Skeletal muscle satellite cell (primary cell): ENCODE measurements at regions not wholly inside any gene's neighbourhood (a gene's known extent, or its start where the extent isn't known, plus 50 kb on each side); places are given as distances from the start of the nearest gene placed in this dataset.
"Not testable (repeated sequence)": the region's sequence is repeated elsewhere in the genome, so short reads cannot be mapped to it uniquely, and the experiment has no call there.

Experiments
- H3K27me3 ChIP-seq: 2 replicates; pipeline ENCODE4 v1.7.0; 2013; ENCODE audit warnings: low read length; ENCODE audit not compliant: control insufficient read depth, insufficient read depth
- H3K36me3 ChIP-seq: 2 replicates; pipeline ENCODE4 v1.7.0; 2013; ENCODE audit warnings: mild to moderate bottlenecking, control low read depth, low read length; ENCODE audit not compliant: insufficient read depth
- H3K4me1 ChIP-seq: 2 replicates; pipeline ENCODE4 v1.7.0; 2013; ENCODE audit warnings: low read length; ENCODE audit not compliant: control insufficient read depth, insufficient read depth
- H3K4me2 ChIP-seq: 2 replicates; pipeline ENCODE4 v1.7.0; 2013; ENCODE audit warnings: mild to moderate bottlenecking, low read length
- H3K4me3 ChIP-seq: 2 replicates; pipeline ENCODE4 v1.7.0; 2013; ENCODE audit warnings: low read length
- H3K9ac ChIP-seq: 2 replicates; pipeline ENCODE4 v1.7.0; 2013; ENCODE audit warnings: mild to moderate bottlenecking, low read depth, low read length, moderate library complexity
- H3K9me3 ChIP-seq: replicated peaks from 2 replicates; pipeline ENCODE4 v1.7.0; 2013; ENCODE audit warnings: mild to moderate bottlenecking, control low read depth, low read length

GRCh38 chr2:52308156-52308555 lies 1276.2 kb upstream of the NRXN1 start:
- Histone ChIP-seq H3K4me1 (no peaks in the 10 kb centered on the region), H3K4me2 (no peak overlapping the region), H3K9ac (no peak overlapping the region)

GRCh38 chr2:52294628-52295027 lies 1262.7 kb upstream of the NRXN1 start:
- H3K4me3 ChIP-seq = no peak overlapping the region
- H3K9ac ChIP-seq = no peak overlapping the region
- no peaks in the 10 kb centered on the region for H3K36me3 ChIP-seq
- no peaks in the 10 kb centered on the region for H3K4me1 ChIP-seq
- H3K9me3 ChIP-seq = peaks cover 3% of the 10 kb centered on the region
- H3K4me2 ChIP-seq = no peak overlapping the region
- H3K27me3 ChIP-seq = no peaks in the 10 kb centered on the region

More at GRCh38 chr2:52308156-52308555, 1276.2 kb upstream of the NRXN1 start:
- H3K27me3 ChIP-seq = no peaks in the 10 kb centered on the region
- H3K4me3 ChIP-seq = no peak overlapping the region
- peaks cover 4% of the 10 kb centered on the region for H3K9me3 ChIP-seq
- no peaks in the 10 kb centered on the region for H3K36me3 ChIP-seq

- Histone ChIP-seq H3K9me3 (peaks cover 3% of the 10 kb centered on the region), H3K4me2 (no peak overlapping the region), H3K9ac (no peak overlapping the region), H3K4me1 (no peaks in the 10 kb centered on the region), H3K36me3 (no peaks in the 10 kb centered on the region), H3K4me3 (no peak overlapping the region), H3K27me3 (no peaks in the 10 kb centered on the region)
Observed at GRCh38 chr2:52292801-52293200, 1260.9 kb upstream of the NRXN1 start.

- Histone ChIP-seq H3K9me3 (peaks cover 3% of the 10 kb centered on the region), H3K4me2 (no peak overlapping the region), H3K9ac (no peak overlapping the region), H3K4me1 (no peaks in the 10 kb centered on the region), H3K36me3 (no peaks in the 10 kb centered on the region), H3K4me3 (no peak overlapping the region), H3K27me3 (no peaks in the 10 kb centered on the region)
Observed at GRCh38 chr2:52289741-52290140, 1257.8 kb upstream of the NRXN1 start.

- Histone ChIP-seq H3K4me1 (no peaks in the 10 kb centered on the region), H3K4me3 (no peak overlapping the region), H3K4me2 (no peak overlapping the region), H3K36me3 (no peaks in the 10 kb centered on the region), H3K27me3 (no peaks in the 10 kb centered on the region), H3K9me3 (peaks cover 4% of the 10 kb centered on the region), H3K9ac (no peak overlapping the region)
Observed at GRCh38 chr2:52288596-52288995, 1256.7 kb upstream of the NRXN1 start.

GRCh38 chr2:52269696-52270485 lies 1238.0 kb upstream of the NRXN1 start:
- Histone ChIP-seq H3K4me3 (no peak overlapping the region), H3K36me3 (no peaks in the 10 kb centered on the region), H3K9me3 (peaks cover 7% of the 10 kb centered on the region), H3K4me2 (no peak overlapping the region), H3K4me1 (no peaks in the 10 kb centered on the region), H3K27me3 (no peaks in the 10 kb centered on the region), H3K9ac (no peak overlapping the region)

GRCh38 chr2:52264911-52265310 lies 1233.0 kb upstream of the NRXN1 start:
- Histone ChIP-seq H3K27me3 (no peaks in the 10 kb centered on the region), H3K4me3 (no peak overlapping the region), H3K4me2 (no peak overlapping the region), H3K36me3 (no peaks in the 10 kb centered on the region), H3K9me3 (peaks cover 7% of the 10 kb centered on the region), H3K9ac (no peak overlapping the region), H3K4me1 (no peaks in the 10 kb centered on the region)

GRCh38 chr2:52264488-52264887 lies 1232.6 kb upstream of the NRXN1 start:
- peaks cover 7% of the 10 kb centered on the region for H3K9me3 ChIP-seq
- H3K9ac ChIP-seq = no peak overlapping the region
- no peaks in the 10 kb centered on the region for H3K36me3 ChIP-seq
- no peak overlapping the region for H3K4me2 ChIP-seq
- no peaks in the 10 kb centered on the region for H3K4me1 ChIP-seq
- no peak overlapping the region for H3K4me3 ChIP-seq
- no peaks in the 10 kb centered on the region for H3K27me3 ChIP-seq

- Histone ChIP-seq H3K9ac (no peak overlapping the region), H3K36me3 (no peaks in the 10 kb centered on the region), H3K4me3 (no peak overlapping the region), H3K4me1 (no peaks in the 10 kb centered on the region), H3K27me3 (no peaks in the 10 kb centered on the region), H3K9me3 (peaks cover 2% of the 10 kb centered on the region), H3K4me2 (no peak overlapping the region)
Observed at GRCh38 chr2:52260904-52261303, 1229.0 kb upstream of the NRXN1 start.

GRCh38 chr2:52258967-52259366 lies 1227.0 kb upstream of the NRXN1 start:
- H3K4me3 ChIP-seq, H3K27me3 ChIP-seq, H3K36me3 ChIP-seq, H3K9me3 ChIP-seq, H3K4me1 ChIP-seq, H3K4me2 ChIP-seq, H3K9ac ChIP-seq: not testable (repeated sequence)

- no peaks in the 10 kb centered on the region for H3K4me1 ChIP-seq
- no peaks in the 10 kb centered on the region for H3K9me3 ChIP-seq
- no peak overlapping the region for H3K9ac ChIP-seq
- no peaks in the 10 kb centered on the region for H3K36me3 ChIP-seq
- H3K4me2 ChIP-seq = no peak overlapping the region
- no peaks in the 10 kb centered on the region for H3K27me3 ChIP-seq
- no peak overlapping the region for H3K4me3 ChIP-seq
Observed at GRCh38 chr2:52258038-52258437, 1226.1 kb upstream of the NRXN1 start.

GRCh38 chr2:52253416-52253980 lies 1221.6 kb upstream of the NRXN1 start:
- Histone ChIP-seq H3K4me1 (no peaks in the 10 kb centered on the region), H3K4me3 (no peak overlapping the region)

More at GRCh38 chr2:52253416-52253980, 1221.6 kb upstream of the NRXN1 start:
- no peak overlapping the region for H3K4me2 ChIP-seq
- H3K9me3 ChIP-seq = no peaks in the 10 kb centered on the region
- H3K27me3 ChIP-seq = no peaks in the 10 kb centered on the region
- no peaks in the 10 kb centered on the region for H3K36me3 ChIP-seq
- no peak overlapping the region for H3K9ac ChIP-seq
